ENCODE measurements at regions not wholly inside any gene's neighbourhood (a gene's known extent, or its start where the extent isn't known, plus 50 kb on each side); places are given as distances from the start of the nearest gene placed in this dataset.

- Histone ChIP-seq H3K27ac (ENCODE audit: low read depth) (no peak overlapping the region), H3K36me3 (ENCODE audit: insufficient read depth) (no peaks in the 10 kb centered on the region), H3K27me3 (ENCODE audit: insufficient read depth) (no peaks in the 10 kb centered on the region), H3K9me2 (ENCODE audit: insufficient read depth) (no peaks in the 10 kb centered on the region), H3K79me2 (replicated peaks; ENCODE audit: insufficient read depth) (no peaks in the 10 kb centered on the region), H3K4me1 (ENCODE audit: insufficient read depth) (peaks cover 10% of the 10 kb centered on the region), H3K4me2 (no peak overlapping the region), H4K20me1 (replicated peaks; ENCODE audit: insufficient read depth) (no peaks in the 10 kb centered on the region), H3F3A (replicated peaks; ENCODE audit: low read depth) (no peaks in the 10 kb centered on the region), H3K4me3 (no peak overlapping the region), H2AFZ (no peak overlapping the region)
- DNase-seq (ENCODE audit: low spot score) (no peak), ATAC-seq (no peak)
- TF ChIP-seq REST (IDR thresholded peaks at IDR 0.05; ENCODE audit: unreplicated experiment): no peak
- no peak for TF ChIP-seq ZNF462 (CRISPR knock-in tag; IDR thresholded peaks at IDR 0.05)
- no peak for TF ChIP-seq ZNF331 (CRISPR knock-in tag; IDR thresholded peaks at IDR 0.05; ENCODE audit: low read depth)
- TF ChIP-seq POLR2AphosphoS5 (IDR thresholded peaks at IDR 0.05; ENCODE audit: low read depth): no peak
- TF ChIP-seq CTCF (conservative IDR thresholded peaks at IDR 0.05; ENCODE audit: low read depth in 2 of 2): no peak
- no peak for TF ChIP-seq ETS1 (IDR thresholded peaks at IDR 0.05)
- TF ChIP-seq CREB1 (CRISPR knock-in tag; IDR thresholded peaks at IDR 0.05; ENCODE audit: low read depth): no peak
- H3K9me3 Mint-ChIP-seq: 0 out of 3 replicates have a peak, but pooled peaks cover 2% of the 10 kb centered on the region
- H3K27ac Mint-ChIP-seq: no peak overlapping the region
- H3K4me1 Mint-ChIP-seq: peaks cover 28% of the 10 kb centered on the region
- no peak overlapping the region for H3K4me3 Mint-ChIP-seq
- peaks cover 8% of the 10 kb centered on the region for H3K27me3 Mint-ChIP-seq (ENCODE audit: insufficient read depth, low read depth, poor library complexity)
- no peaks in the 10 kb centered on the region; the same call in 2 of the 3 replicates for H3K36me3 Mint-ChIP-seq (ENCODE audit: low read depth)
Measured at GRCh38 chr11:120027546-120028180, 110.2 kb downstream of the TRIM29 start.
